ENCODE measurements at regions not wholly inside any gene's neighbourhood (a gene's known extent, or its start where the extent isn't known, plus 50 kb on each side); places are given as distances from the start of the nearest gene placed in this dataset.

DNA sequence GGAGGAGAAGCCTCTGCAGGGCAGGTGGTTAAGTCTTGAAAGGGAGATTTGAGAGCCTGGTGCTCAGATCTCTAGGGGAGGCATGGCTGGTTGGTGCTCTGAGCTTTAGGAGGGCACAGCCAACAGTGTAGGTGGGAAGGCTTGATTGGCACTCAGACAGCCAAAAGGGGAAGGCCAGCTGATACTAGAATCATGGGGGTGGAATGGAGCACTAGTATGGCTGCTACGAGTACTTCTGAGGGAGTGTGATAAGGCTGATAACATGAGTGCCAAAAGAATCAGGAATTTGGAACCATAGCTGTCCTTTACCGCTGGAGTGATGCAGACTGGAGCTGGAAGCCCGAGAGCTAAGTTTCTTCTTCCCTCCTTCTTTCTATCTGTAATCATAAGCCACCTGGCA lies 184.6 kb upstream of the TBC1D5 start:
- TF ChIP-seq POLR2A (IDR thresholded peaks at IDR 0.05; ENCODE audit: low read depth, low read length) (no peak), POLR2AphosphoS5 (IDR thresholded peaks at IDR 0.05; ENCODE audit: low read depth, low read length) (no peak)

All from GM12891 (cell line).